Gastroesophageal sphincter (tissue), 4 donors: ENCODE measurements at regions not wholly inside any gene's neighbourhood (a gene's known extent, or its start where the extent isn't known, plus 50 kb on each side); places are given as distances from the start of the nearest gene placed in this dataset.

Source experiments
- ATAC-seq: fragments of 150-250 bp; one replicate; pipeline ENCODE4 v1.9.1; 2016; ENCODE audit warnings: mild to moderate bottlenecking, moderate library complexity
- H3K27ac ChIP-seq, 4 donors: fragments of 200-600 bp; sonication (generic) in 3 of 4; 1 replicate in 3 of 4; 2 replicates in 1 of 4; pipeline ENCODE4 v1.5.1; 2016 to 2019
- H3K27me3 ChIP-seq: fragments of 200-600 bp; sonication (generic); one replicate; pipeline ENCODE4 v1.5.1; 2019
- H3K36me3 ChIP-seq, 2 donors: fragments of 200-600 bp; sonication (generic); one replicate each; pipeline ENCODE4 v1.5.1; 2019; ENCODE audit warnings: control low read depth in 1 of 2
- H3K4me1 ChIP-seq, 3 donors: fragments of 200-600 bp; sonication (generic); 1 replicate in 2 of 3; 2 replicates in 1 of 3; pipeline ENCODE4 v1.5.1; 2016 to 2019; ENCODE audit warnings: control low read depth in 2 of 3
- H3K4me3 ChIP-seq, 2 donors: fragments of 200-600 bp; sonication (generic); one replicate each; pipeline ENCODE4 v1.5.1; 2019; ENCODE audit warnings: mild to moderate bottlenecking in 1 of 2, moderate library complexity in 1 of 2
- H3K9me3 ChIP-seq, 3 donors: fragments of 200-600 bp; sonication (generic); one replicate each; pipeline ENCODE4 v1.5.1; 2017 to 2019; ENCODE audit warnings: control low read depth in 2 of 3
- CTCF ChIP-seq, 4 experiments: fragments of 200-600 bp in 2 of 4; fragments of 450-650 bp in 2 of 4; sonication (generic) in 1 of 4; IDR thresholded peaks; one replicate each; pipeline ENCODE4 v1.5.1; 2017 to 2019; ENCODE audit warnings: antibody characterized with exemption in 4 of 4, mild to moderate bottlenecking in 2 of 4, moderate library complexity in 2 of 4
- EP300 ChIP-seq: sonication (generic); formaldehyde crosslinking; IDR thresholded peaks from one replicate; pipeline ENCODE4 v1.6.1; 2017; ENCODE audit warnings: antibody characterized with exemption, mild to moderate bottlenecking
- POLR2A ChIP-seq, 2 donors: fragments of 450-650 bp; IDR thresholded peaks; one replicate each; pipeline ENCODE4 v1.6.1; 2017; ENCODE audit warnings: antibody characterized with exemption in 2 of 2, mild to moderate bottlenecking in 2 of 2, moderate library complexity in 1 of 2
- POLR2AphosphoS5 ChIP-seq: sonication (generic); formaldehyde crosslinking; IDR thresholded peaks from one replicate; pipeline ENCODE4 v1.6.1; 2017; ENCODE audit warnings: antibody characterized with exemption
- WGBS, 2 donors: methylation state at CpG; one replicate each; pipeline ENCODE4 v1.1.5; 2018; ENCODE audit warnings: low coverage in 1 of 2; 5-methylcytosine and 5-hydroxymethylcytosine counted together

DNA sequence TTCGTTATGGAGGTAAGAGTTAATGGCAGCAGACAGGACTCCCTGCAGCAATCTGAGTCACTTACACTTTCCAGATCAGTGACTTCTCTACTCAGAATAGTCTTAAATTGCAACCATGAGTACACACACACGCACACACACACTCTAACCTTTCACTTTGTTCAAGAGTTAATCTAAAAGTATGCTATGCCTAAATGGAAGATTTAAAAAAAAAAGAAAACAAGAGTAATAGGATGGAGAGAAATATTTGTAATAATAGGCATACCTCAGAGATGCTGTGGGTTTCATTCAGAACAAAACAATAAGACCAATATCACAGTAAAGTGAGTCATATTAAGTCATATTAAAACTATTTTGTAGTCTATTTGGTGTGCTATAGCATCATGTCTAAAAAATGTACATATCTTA, 969.1 kb upstream of the PCDH10 start:
- H3K4me3 ChIP-seq, result no peak overlapping the region
- peaks cover 0 to 5% (median 0%) of the 10 kb centered on the region in 3 donors for H3K9me3 ChIP-seq
- 67 to 80% methylated on average over 1 to 2 of the region's 2 CpGs for WGBS, 2 donors
- no peak for TF ChIP-seq POLR2A (IDR thresholded peaks at IDR 0.05)
- H3K27ac ChIP-seq, result no peak overlapping the region
- no peak for ATAC-seq
- no peaks in the 10 kb centered on the region for H3K4me1 ChIP-seq
- H3K36me3 ChIP-seq, result no peaks in the 10 kb centered on the region
- H3K27me3 ChIP-seq, result no peaks in the 10 kb centered on the region

- Histone ChIP-seq H3K4me3 (no peak overlapping the region), H3K9me3 (no peaks in the 10 kb centered on the region), H3K4me1 (no peaks in the 10 kb centered on the region), H3K27me3 (no peaks in the 10 kb centered on the region), H3K36me3 (no peaks in the 10 kb centered on the region), H3K27ac (no peak overlapping the region)
- 49 to 60% methylated on average over 3 of the region's 3 CpGs for WGBS, 2 donors
- TF ChIP-seq POLR2AphosphoS5, result no peak
- TF ChIP-seq POLR2A (IDR thresholded peaks at IDR 0.05), result no peak
- no peak for TF ChIP-seq EP300
- TF ChIP-seq CTCF (IDR thresholded peaks at IDR 0.05), result no peak
- no peak for ATAC-seq
Observed at GRCh38 chr4:132195176-132195575, 953.9 kb upstream of the PCDH10 start.

GRCh38 chr4:132203618-132204017, 945.5 kb upstream of the PCDH10 start:
- Histone ChIP-seq H3K36me3 (no peaks in the 10 kb centered on the region), H3K27me3 (no peaks in the 10 kb centered on the region), H3K4me3 (no peak overlapping the region), H3K27ac (no peak overlapping the region), H3K4me1 (no peaks in the 10 kb centered on the region), H3K9me3 (no peaks in the 10 kb centered on the region)
- ATAC-seq, result no peak
- TF ChIP-seq POLR2AphosphoS5, result no peak
- no peak for TF ChIP-seq CTCF (IDR thresholded peaks at IDR 0.05)
- no peak for TF ChIP-seq EP300
- TF ChIP-seq POLR2A (IDR thresholded peaks at IDR 0.05), result no peak
- 83% methylated on average over 2 of the region's 2 CpGs for WGBS, 2 donors

GRCh38 chr4:132214519-132214918, 934.6 kb upstream of the PCDH10 start:
- no peak overlapping the region for H3K27ac ChIP-seq
- WGBS, 2 donors, result 83% methylated on average over 2 of the region's 2 CpGs
- no peak for ATAC-seq

GRCh38 chr4:132218406-132218805, 930.7 kb upstream of the PCDH10 start:
- Histone ChIP-seq H3K27ac (no peak overlapping the region), H3K4me1 (no peaks in the 10 kb centered on the region), H3K36me3 (no peaks in the 10 kb centered on the region), H3K9me3 (no peaks in the 10 kb centered on the region), H3K27me3 (no peaks in the 10 kb centered on the region), H3K4me3 (no peak overlapping the region)
- ATAC-seq, result no peak
- WGBS, 2 donors, result 73% methylated on average over 1 of the region's 1 CpG; no CpG with 5 or more reads in 1 of the 2 donors
- TF ChIP-seq CTCF (IDR thresholded peaks at IDR 0.05) (no peak), POLR2A (IDR thresholded peaks at IDR 0.05) (no peak), POLR2AphosphoS5 (no peak), EP300 (no peak)

More at GRCh38 chr4:132214519-132214918, 934.6 kb upstream of the PCDH10 start:
- H3K9me3 ChIP-seq, result no peaks in the 10 kb centered on the region
- no peak overlapping the region for H3K4me3 ChIP-seq
- no peak for TF ChIP-seq CTCF (IDR thresholded peaks at IDR 0.05)
- TF ChIP-seq EP300, result no peak
- no peak for TF ChIP-seq POLR2A (IDR thresholded peaks at IDR 0.05)
- no peak for TF ChIP-seq POLR2AphosphoS5
- H3K27me3 ChIP-seq, result no peaks in the 10 kb centered on the region
- H3K4me1 ChIP-seq, result no peaks in the 10 kb centered on the region
- no peaks in the 10 kb centered on the region for H3K36me3 ChIP-seq
